OCI-LY3 (cell line): ENCODE measurements at regions not wholly inside any gene's neighbourhood (a gene's known extent, or its start where the extent isn't known, plus 50 kb on each side); places are given as distances from the start of the nearest gene placed in this dataset.

Experiments used
- CTCF ChIP-seq: fragments of 200-600, 300-600 bp; sonication (generic); IDR thresholded peaks from 2 replicates; pipeline ENCODE4 v1.5.1; 2014; ENCODE audit warnings: antibody characterized with exemption, low read length, low read depth
- EZH2phosphoT487 ChIP-seq: fragments of 200-600 bp; shearing (Covaris generic); IDR thresholded peaks from 2 replicates; pipeline ENCODE4 v1.6.1; 2018; ENCODE audit warnings: antibody characterized with exemption, mixed run types, low read depth

- TF ChIP-seq CTCF = no peak
- TF ChIP-seq EZH2phosphoT487 = no peak
These were observed 56.2 kb upstream of the FTMT start for GRCh38 chr5:121795511-121795910.
